DOHH2 (cell line): ENCODE measurements at regions not wholly inside any gene's neighbourhood (a gene's known extent, or its start where the extent isn't known, plus 50 kb on each side); places are given as distances from the start of the nearest gene placed in this dataset.

Experiments
- H3F3A ChIP-seq: fragments of 200-600 bp; sonication (generic), shearing (Covaris generic); 2 replicates; pipeline ENCODE4 v1.6.0; 2016; ENCODE audit warnings: antibody characterized with exemption, mild to moderate bottlenecking; ENCODE audit not compliant: control insufficient read depth, insufficient read depth
- H3K27ac ChIP-seq: fragments of 200-600 bp; sonication (generic); 2 replicates; pipeline ENCODE4 v1.5.1; 2014; ENCODE audit warnings: low read depth, mild to moderate bottlenecking, low read length, moderate library complexity
- H3K27me3 ChIP-seq: fragments of 200-600 bp; sonication (generic); 2 replicates; pipeline ENCODE4 v1.6.1; 2014; ENCODE audit warnings: mild to moderate bottlenecking, low read length, mixed read lengths; ENCODE audit not compliant: control insufficient read depth
- H3K36me3 ChIP-seq: fragments of 200-600 bp; sonication (generic); 2 replicates; pipeline ENCODE4 v1.6.1; 2014; ENCODE audit warnings: mild to moderate bottlenecking, low read length, moderate library complexity, mixed read lengths; ENCODE audit not compliant: control insufficient read depth
- H3K4me1 ChIP-seq: fragments of 200-600 bp; sonication (generic); 2 replicates; pipeline ENCODE4 v1.6.1; 2014; ENCODE audit warnings: mild to moderate bottlenecking, low read length, mixed read lengths; ENCODE audit not compliant: control insufficient read depth
- H3K4me2 ChIP-seq: fragments of 200-600 bp; sonication (generic); 2 replicates; pipeline ENCODE4 v1.6.0; 2014; ENCODE audit warnings: mild to moderate bottlenecking, low read length, moderate library complexity
- H3K4me3 ChIP-seq: fragments of 200-600 bp; sonication (generic); 2 replicates; pipeline ENCODE4 v1.5.1; 2014; ENCODE audit warnings: mild to moderate bottlenecking, low read length, mixed read lengths
- H3K79me2 ChIP-seq: fragments of 200-600 bp; sonication (generic); 2 replicates; pipeline ENCODE4 v1.6.1; 2014; ENCODE audit warnings: mild to moderate bottlenecking, low read length, mixed read lengths; ENCODE audit not compliant: control insufficient read depth
- H3K9me2 ChIP-seq: fragments of 200-600 bp; sonication (generic); replicated peaks from 2 replicates; pipeline ENCODE4 v1.6.1; 2014; ENCODE audit warnings: mild to moderate bottlenecking, low read length, mixed read lengths; ENCODE audit not compliant: control insufficient read depth
- H3K9me3 ChIP-seq: fragments of 200-600 bp; sonication (generic); 2 replicates; pipeline ENCODE4 v1.6.1; 2014; ENCODE audit warnings: antibody characterized with exemption, low read length, mixed read lengths; ENCODE audit not compliant: control insufficient read depth, insufficient read depth
- H4K20me1 ChIP-seq: fragments of 200-600 bp; sonication (generic); 2 replicates; pipeline ENCODE4 v1.6.0; 2014; ENCODE audit warnings: low read depth, mild to moderate bottlenecking, antibody characterized with exemption, low read length, moderate library complexity; ENCODE audit not compliant: control insufficient read depth, insufficient read depth
- EZH2phosphoT487 ChIP-seq: fragments of 200-600 bp; sonication (generic); IDR thresholded peaks from 2 replicates; pipeline ENCODE4 v1.6.1; 2017; ENCODE audit warnings: borderline replicate concordance, mild to moderate bottlenecking, antibody characterized with exemption, low read length, moderate library complexity, mixed read lengths
- TF ChIP-seq, protein P1 (sequence below): fragments of 200-600 bp; sonication (generic); IDR thresholded peaks from one replicate; pipeline ENCODE4 v1.5.1; 2014; ENCODE audit warnings: antibody characterized with exemption, mild to moderate bottlenecking, low read depth, low read length; ENCODE audit not compliant: poor library complexity, severe bottlenecking

DNA sequence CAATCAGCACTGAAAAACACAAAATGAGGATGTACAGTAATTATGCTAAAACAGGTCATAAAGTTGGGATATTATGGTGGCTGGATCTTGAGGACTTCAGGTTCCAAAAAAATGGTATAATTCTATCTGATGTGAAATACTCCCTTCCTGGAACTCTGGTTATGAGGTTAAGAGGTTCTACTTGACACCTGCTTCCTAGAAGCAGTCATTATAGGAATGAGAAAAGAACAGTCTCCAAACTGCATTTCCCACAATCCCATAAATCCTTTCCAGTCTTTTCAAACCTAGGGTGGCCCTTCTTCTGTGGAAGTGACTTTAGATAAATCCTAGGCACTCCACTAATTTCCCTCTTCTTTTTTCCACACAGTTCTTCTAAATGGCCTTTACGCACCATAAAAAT, 63.7 kb upstream of the OR10AD1 start:
- Histone ChIP-seq H4K20me1 (no peaks in the 10 kb centered on the region), H3K36me3 (no peaks in the 10 kb centered on the region; the same call in 1 of the 2 replicates), H3K4me3 (peak overlapping the region; percentile 52), H3K79me2 (no peaks in the 10 kb centered on the region), H3K4me2 (peak overlapping the region; percentile 67), H3K9me2 (no peaks in the 10 kb centered on the region), H3K27ac (peak overlapping the region; percentile 79), H3K9me3 (no peaks in the 10 kb centered on the region), H3F3A (no peaks in the 10 kb centered on the region; the same call in 1 of the 2 replicates), H3K27me3 (no peaks in the 10 kb centered on the region), H3K4me1 (peaks cover 41% of the 10 kb centered on the region)
- TF ChIP-seq EZH2phosphoT487 = no peak
- TF ChIP-seq, protein P1, sequence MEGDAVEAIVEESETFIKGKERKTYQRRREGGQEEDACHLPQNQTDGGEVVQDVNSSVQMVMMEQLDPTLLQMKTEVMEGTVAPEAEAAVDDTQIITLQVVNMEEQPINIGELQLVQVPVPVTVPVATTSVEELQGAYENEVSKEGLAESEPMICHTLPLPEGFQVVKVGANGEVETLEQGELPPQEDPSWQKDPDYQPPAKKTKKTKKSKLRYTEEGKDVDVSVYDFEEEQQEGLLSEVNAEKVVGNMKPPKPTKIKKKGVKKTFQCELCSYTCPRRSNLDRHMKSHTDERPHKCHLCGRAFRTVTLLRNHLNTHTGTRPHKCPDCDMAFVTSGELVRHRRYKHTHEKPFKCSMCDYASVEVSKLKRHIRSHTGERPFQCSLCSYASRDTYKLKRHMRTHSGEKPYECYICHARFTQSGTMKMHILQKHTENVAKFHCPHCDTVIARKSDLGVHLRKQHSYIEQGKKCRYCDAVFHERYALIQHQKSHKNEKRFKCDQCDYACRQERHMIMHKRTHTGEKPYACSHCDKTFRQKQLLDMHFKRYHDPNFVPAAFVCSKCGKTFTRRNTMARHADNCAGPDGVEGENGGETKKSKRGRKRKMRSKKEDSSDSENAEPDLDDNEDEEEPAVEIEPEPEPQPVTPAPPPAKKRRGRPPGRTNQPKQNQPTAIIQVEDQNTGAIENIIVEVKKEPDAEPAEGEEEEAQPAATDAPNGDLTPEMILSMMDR = no peak

- Histone ChIP-seq H3K4me2 (peak overlapping the region; percentile 67), H4K20me1 (no peaks in the 10 kb centered on the region), H3K4me1 (peaks cover 41% of the 10 kb centered on the region), H3F3A (no peaks in the 10 kb centered on the region; the same call in 1 of the 2 replicates), H3K36me3 (no peaks in the 10 kb centered on the region; the same call in 1 of the 2 replicates), H3K9me2 (no peaks in the 10 kb centered on the region), H3K9me3 (no peaks in the 10 kb centered on the region), H3K27ac (peak overlapping the region; percentile 79), H3K27me3 (no peaks in the 10 kb centered on the region), H3K4me3 (peak overlapping the region; percentile 52), H3K79me2 (no peaks in the 10 kb centered on the region)
- TF ChIP-seq, protein P1 = no peak
- TF ChIP-seq EZH2phosphoT487 = no peak
These were observed 62.7 kb upstream of the OR10AD1 start for GRCh38 chr12:48265777-48266176.

- H3K4me2 ChIP-seq = peak overlapping the region; percentile 6
- TF ChIP-seq, protein P1 = no peak
- TF ChIP-seq EZH2phosphoT487 = no peak
- peaks cover 41% of the 10 kb centered on the region for H3K4me1 ChIP-seq
These were observed 60.5 kb upstream of the OR10AD1 start for GRCh38 chr12:48263617-48264016.

More at GRCh38 chr12:48263617-48264016, 60.5 kb upstream of the OR10AD1 start:
- no peaks in the 10 kb centered on the region for H3K9me2 ChIP-seq
- H4K20me1 ChIP-seq = no peaks in the 10 kb centered on the region
- H3F3A ChIP-seq = no peaks in the 10 kb centered on the region; the same call in 1 of the 2 replicates
- no peaks in the 10 kb centered on the region for H3K79me2 ChIP-seq
- H3K9me3 ChIP-seq = no peaks in the 10 kb centered on the region
- no peak overlapping the region for H3K27ac ChIP-seq
- H3K36me3 ChIP-seq = no peaks in the 10 kb centered on the region; the same call in 1 of the 2 replicates
- H3K4me3 ChIP-seq = 0 out of 2 replicates have a peak overlapping the region, but pooled peaks have one; percentile 25
- no peaks in the 10 kb centered on the region for H3K27me3 ChIP-seq
